Trophoblast cell (in vitro differentiated cells and primary cell): ENCODE measurements at regions not wholly inside any gene's neighbourhood (a gene's known extent, or its start where the extent isn't known, plus 50 kb on each side); places are given as distances from the start of the nearest gene placed in this dataset.
A peak's percentile ranks its signal among the peaks of the same experiment; 100 is the strongest.

Source experiments
- DNase-seq, 2 donors: peaks; one replicate each; pipeline ENCODE4 v3.0.0-alpha.2; 2016
- H2AFZ ChIP-seq: 2 replicates; pipeline ENCODE4 v1.6.1; 2013; ENCODE audit warnings: low read length, moderate library complexity, mild to moderate bottlenecking; ENCODE audit not compliant: insufficient read depth, poor library complexity
- H2AK5ac ChIP-seq: 2 replicates; pipeline ENCODE4 v1.6.1; 2013; ENCODE audit warnings: mild to moderate bottlenecking, low read length
- H2BK120ac ChIP-seq: 2 replicates; pipeline ENCODE4 v1.6.1; 2013; ENCODE audit warnings: low read length, mild to moderate bottlenecking, moderate library complexity; ENCODE audit not compliant: insufficient read depth, poor library complexity
- H2BK12ac ChIP-seq: 2 replicates; pipeline ENCODE4 v1.6.1; 2013; ENCODE audit warnings: mild to moderate bottlenecking, low read length, moderate library complexity
- H2BK5ac ChIP-seq: 2 replicates; pipeline ENCODE4 v1.6.1; 2013; ENCODE audit warnings: low read length, low read depth, moderate library complexity, mild to moderate bottlenecking; ENCODE audit not compliant: poor library complexity
- H3K14ac ChIP-seq: 2 replicates; pipeline ENCODE4 v1.6.1; 2013; ENCODE audit warnings: mild to moderate bottlenecking, low read length
- H3K18ac ChIP-seq: 2 replicates; pipeline ENCODE4 v1.6.1; 2013; ENCODE audit warnings: mild to moderate bottlenecking, low read length
- H3K23ac ChIP-seq: 2 replicates; pipeline ENCODE4 v1.6.1; 2013; ENCODE audit warnings: low read length
- H3K27ac ChIP-seq: 2 replicates; pipeline ENCODE4 v1.5.1; 2013; ENCODE audit warnings: low read depth, mild to moderate bottlenecking, inconsistent platforms, low read length, moderate library complexity
- H3K27me3 ChIP-seq: 2 replicates; pipeline ENCODE4 v1.6.1; 2013; ENCODE audit warnings: inconsistent platforms, mild to moderate bottlenecking, low read length, moderate library complexity; ENCODE audit not compliant: insufficient read depth
- H3K36me3 ChIP-seq, 2 experiments: 1 replicate in 1 of 2; 2 replicates in 1 of 2; pipeline ENCODE4 v1.6.1; 2013; ENCODE audit warnings: low read length in 2 of 2, mild to moderate bottlenecking in 2 of 2, moderate library complexity in 1 of 2; ENCODE audit not compliant: insufficient read depth in 2 of 2, control insufficient read depth in 1 of 2
- H3K4ac ChIP-seq: 2 replicates; pipeline ENCODE4 v1.6.1; 2013; ENCODE audit warnings: low read depth, mild to moderate bottlenecking, low read length, moderate library complexity
- H3K4me1 ChIP-seq, 2 experiments: 1 replicate in 1 of 2; 2 replicates in 1 of 2; pipeline ENCODE4 v1.6.1; 2013; ENCODE audit warnings: low read length in 2 of 2, mild to moderate bottlenecking in 2 of 2, moderate library complexity in 1 of 2; ENCODE audit not compliant: insufficient read depth in 2 of 2, control insufficient read depth in 1 of 2
- H3K4me2 ChIP-seq: 2 replicates; pipeline ENCODE4 v1.6.1; 2013; ENCODE audit warnings: inconsistent platforms, mild to moderate bottlenecking, low read length, moderate library complexity
- H3K4me3 ChIP-seq: 2 replicates; pipeline ENCODE4 v1.5.1; 2013; ENCODE audit warnings: mild to moderate bottlenecking, low read depth, low read length, inconsistent platforms
- H3K79me1 ChIP-seq: one replicate; pipeline ENCODE4 v1.6.1; 2013; ENCODE audit warnings: low read length
- H3K79me2 ChIP-seq: 2 replicates; pipeline ENCODE4 v1.6.1; 2013; ENCODE audit warnings: low read length, mild to moderate bottlenecking; ENCODE audit not compliant: control insufficient read depth, insufficient read depth, poor library complexity
- H3K9ac ChIP-seq: 2 replicates; pipeline ENCODE4 v1.6.1; 2013; ENCODE audit warnings: mild to moderate bottlenecking, low read length
- H3K9me3 ChIP-seq: 2 replicates; pipeline ENCODE4 v1.6.1; 2013; ENCODE audit warnings: low read depth, mild to moderate bottlenecking, control low read depth, inconsistent platforms, low read length; ENCODE audit not compliant: insufficient read depth
- H4K12ac ChIP-seq: 2 replicates; pipeline ENCODE4 v1.6.1; 2013; ENCODE audit warnings: low read depth, mild to moderate bottlenecking, low read length, moderate library complexity
- H4K8ac ChIP-seq: 2 replicates; pipeline ENCODE4 v1.6.1; 2013; ENCODE audit warnings: low read depth, mild to moderate bottlenecking, low read length, moderate library complexity
- H4K91ac ChIP-seq: one replicate; pipeline ENCODE4 v1.6.1; 2013; ENCODE audit warnings: low read depth, mild to moderate bottlenecking, low read length, moderate library complexity
- WGBS: extraction: QIAGEN DNeasy Blood & Tissue Kit; methylation state at CpG from one replicate; pipeline ENCODE4 v1.1.7; 2013; ENCODE audit warnings: missing lambda C conversion rate; ENCODE audit not compliant: insufficient read length, insufficient coverage; ENCODE audit errors: extremely low coverage; 5-methylcytosine and 5-hydroxymethylcytosine counted together

DNA sequence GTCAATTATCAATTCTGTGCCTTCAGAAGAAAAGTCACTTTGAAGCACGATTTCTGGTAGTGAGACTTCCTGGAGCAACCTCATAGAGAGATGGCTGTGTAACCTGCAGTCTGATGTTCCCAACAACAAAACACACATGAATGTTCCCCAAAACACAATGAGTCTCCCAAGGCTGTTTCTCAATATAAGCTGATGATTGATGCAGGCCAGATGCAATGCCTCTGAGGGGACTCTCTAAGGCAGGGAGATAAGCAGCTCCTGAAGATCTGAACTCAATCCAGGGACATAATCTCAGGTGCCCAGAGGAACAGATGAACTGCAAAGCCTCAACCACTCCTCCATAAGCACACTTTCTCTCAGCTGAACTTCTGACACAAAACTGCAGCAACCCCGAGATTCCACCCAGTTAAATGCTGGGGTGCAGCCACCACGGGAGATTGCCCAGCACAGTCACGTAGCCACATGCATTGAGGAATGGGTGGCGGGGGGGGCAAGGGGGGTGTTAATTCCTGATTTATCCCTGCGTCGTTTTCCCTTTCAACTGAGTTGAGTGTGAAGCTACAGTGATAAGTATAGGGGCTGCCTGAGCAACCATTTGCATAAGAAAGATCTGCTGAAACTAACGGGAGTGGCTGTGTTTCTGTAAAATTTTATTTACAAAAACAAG lies 122.7 kb upstream of the RASEF start:
- H2AK5ac ChIP-seq = no peak overlapping the region
- H3K36me3 ChIP-seq = no peaks in the 10 kb centered on the region
- no peak overlapping the region for H2AFZ ChIP-seq
- no peak overlapping the region for H2BK12ac ChIP-seq
- H2BK120ac ChIP-seq = no peak overlapping the region
- no peak for DNase-seq
- H3K79me1 ChIP-seq = no peaks in the 10 kb centered on the region
- H3K23ac ChIP-seq = no peak overlapping the region
- WGBS = no CpG with 5 or more reads among the region's 8 CpGs
- H2BK5ac ChIP-seq = no peak overlapping the region
- H3K4ac ChIP-seq = no peak overlapping the region
- H4K91ac ChIP-seq = no peak overlapping the region
- H3K18ac ChIP-seq = no peak overlapping the region
- peak overlapping the region; percentile 29 for H3K9ac ChIP-seq
- H3K4me2 ChIP-seq = no peak overlapping the region
- H4K12ac ChIP-seq = no peak overlapping the region
- no peaks in the 10 kb centered on the region for H3K9me3 ChIP-seq
- H3K27me3 ChIP-seq = no peaks in the 10 kb centered on the region
- H4K8ac ChIP-seq = no peak overlapping the region
- no peak overlapping the region for H3K27ac ChIP-seq
- H3K14ac ChIP-seq = no peak overlapping the region
- H3K79me2 ChIP-seq = no peaks in the 10 kb centered on the region
- H3K4me3 ChIP-seq = no peak overlapping the region
- H3K4me1 ChIP-seq = no peaks in the 10 kb centered on the region

DNA sequence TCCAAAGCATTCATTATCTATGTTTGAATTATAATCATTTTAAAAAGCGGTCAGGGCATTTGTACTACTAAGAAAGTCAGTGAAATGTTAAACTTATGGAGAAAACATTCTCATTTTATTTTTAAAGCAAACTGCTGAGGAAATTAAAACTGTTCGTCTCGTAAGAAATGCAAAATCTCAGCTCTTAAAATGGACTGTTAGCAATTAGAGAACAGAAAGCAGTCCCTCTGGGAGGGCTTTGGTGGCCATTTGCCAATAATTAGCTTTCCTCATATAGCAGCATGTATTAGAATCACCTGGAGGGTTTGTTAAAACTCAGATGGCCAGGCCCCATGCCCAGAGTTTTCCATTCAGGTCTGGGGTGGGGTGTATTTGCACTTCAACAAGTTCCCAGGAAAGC lies 120.7 kb upstream of the RASEF start:
- no peak overlapping the region for H4K12ac ChIP-seq
- no peak overlapping the region for H3K4me2 ChIP-seq
- no peak overlapping the region for H3K14ac ChIP-seq
- no peak overlapping the region for H2BK120ac ChIP-seq
- no peak overlapping the region for H3K23ac ChIP-seq
- H3K27me3 ChIP-seq = no peaks in the 10 kb centered on the region
- no peak overlapping the region for H3K27ac ChIP-seq
- no peaks in the 10 kb centered on the region for H3K79me2 ChIP-seq
- no peak overlapping the region for H3K4ac ChIP-seq
- H3K4me1 ChIP-seq = no peaks in the 10 kb centered on the region
- no peak overlapping the region for H2AK5ac ChIP-seq
- H2AFZ ChIP-seq = no peak overlapping the region
- no peak for DNase-seq
- no peaks in the 10 kb centered on the region for H3K9me3 ChIP-seq
- H3K36me3 ChIP-seq = no peaks in the 10 kb centered on the region
- H4K91ac ChIP-seq = no peak overlapping the region
- WGBS = no CpG with 5 or more reads among the region's 3 CpGs
- no peak overlapping the region for H3K18ac ChIP-seq
- no peak overlapping the region for H2BK5ac ChIP-seq
- H3K9ac ChIP-seq = no peak overlapping the region
- H3K79me1 ChIP-seq = no peaks in the 10 kb centered on the region
- no peak overlapping the region for H2BK12ac ChIP-seq
- no peak overlapping the region for H3K4me3 ChIP-seq
- no peak overlapping the region for H4K8ac ChIP-seq

DNA sequence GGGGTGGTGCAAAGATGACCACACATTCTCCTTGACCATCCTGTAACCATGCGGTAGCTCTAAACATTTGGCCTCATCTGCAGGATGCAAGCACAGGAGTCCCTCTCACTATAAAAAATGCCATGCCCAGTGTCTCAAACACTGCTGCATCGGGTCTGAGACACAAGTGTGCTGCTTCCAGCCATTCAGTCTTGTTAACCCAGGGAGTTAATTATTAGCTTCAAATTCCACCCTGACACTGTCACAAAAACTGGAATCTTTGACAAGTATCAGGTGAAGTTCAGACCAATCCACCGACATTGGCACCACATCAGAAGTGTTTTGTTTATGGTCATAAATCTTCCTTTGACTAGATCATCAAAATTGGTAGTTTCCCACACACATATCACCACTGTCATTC lies 119.1 kb upstream of the RASEF start:
- no peak overlapping the region for H2BK120ac ChIP-seq
- no peak overlapping the region for H3K14ac ChIP-seq
- no peaks in the 10 kb centered on the region for H3K9me3 ChIP-seq
- no peak overlapping the region for H4K91ac ChIP-seq
- H3K23ac ChIP-seq = no peak overlapping the region
- no peak overlapping the region for H3K4ac ChIP-seq
- H3K79me1 ChIP-seq = no peaks in the 10 kb centered on the region
- no peaks in the 10 kb centered on the region for H3K79me2 ChIP-seq
- H3K18ac ChIP-seq = no peak overlapping the region
- H3K27me3 ChIP-seq = no peaks in the 10 kb centered on the region
- no peaks in the 10 kb centered on the region for H3K36me3 ChIP-seq
- no peak overlapping the region for H2AFZ ChIP-seq
- H3K27ac ChIP-seq = no peak overlapping the region
- no peaks in the 10 kb centered on the region for H3K4me1 ChIP-seq
- no peak for DNase-seq
- H4K8ac ChIP-seq = no peak overlapping the region
- H2AK5ac ChIP-seq = no peak overlapping the region
- H3K4me3 ChIP-seq = no peak overlapping the region
- no peak overlapping the region for H4K12ac ChIP-seq
- H3K9ac ChIP-seq = no peak overlapping the region
- no CpG with 5 or more reads among the region's 3 CpGs for WGBS
- no peak overlapping the region for H2BK5ac ChIP-seq
- no peak overlapping the region for H3K4me2 ChIP-seq
- H2BK12ac ChIP-seq = no peak overlapping the region

DNA sequence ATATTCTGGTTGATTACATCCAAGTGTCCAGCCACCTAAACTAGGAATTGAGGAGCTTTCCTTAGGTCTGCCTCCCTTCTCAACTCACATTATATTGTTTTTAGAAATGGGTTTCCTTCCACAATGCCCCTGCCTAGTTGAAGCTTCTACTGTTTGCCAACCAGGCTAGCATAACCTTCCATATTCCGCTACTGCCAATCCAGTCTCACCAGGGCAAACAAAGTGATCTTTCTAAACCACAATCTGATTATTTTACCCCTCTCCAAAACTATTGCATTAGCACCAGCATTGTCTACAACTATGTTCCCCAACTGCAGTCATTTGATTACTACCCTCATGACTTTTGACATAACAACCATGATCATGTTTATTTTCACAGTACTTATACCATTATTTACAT lies 115.8 kb upstream of the RASEF start:
- no peak overlapping the region for H4K8ac ChIP-seq
- no peak overlapping the region for H4K12ac ChIP-seq
- H3K4me3 ChIP-seq = no peak overlapping the region
- no CpG with 5 or more reads among the region's 1 CpG for WGBS
- H2BK120ac ChIP-seq = no peak overlapping the region
- no peak overlapping the region for H2BK12ac ChIP-seq
- no peak for DNase-seq
- H3K27me3 ChIP-seq = no peaks in the 10 kb centered on the region
- H3K79me1 ChIP-seq = no peaks in the 10 kb centered on the region
- no peak overlapping the region for H3K23ac ChIP-seq
- no peaks in the 10 kb centered on the region for H3K36me3 ChIP-seq
- H3K79me2 ChIP-seq = no peaks in the 10 kb centered on the region
- no peak overlapping the region for H3K14ac ChIP-seq
- no peaks in the 10 kb centered on the region for H3K4me1 ChIP-seq
- no peak overlapping the region for H3K18ac ChIP-seq
- H2AFZ ChIP-seq = no peak overlapping the region
- H3K9ac ChIP-seq = no peak overlapping the region
- H3K27ac ChIP-seq = no peak overlapping the region
- H3K9me3 ChIP-seq = no peaks in the 10 kb centered on the region
- H2AK5ac ChIP-seq = no peak overlapping the region
- no peak overlapping the region for H2BK5ac ChIP-seq
- H3K4me2 ChIP-seq = no peak overlapping the region
- no peak overlapping the region for H3K4ac ChIP-seq
- no peak overlapping the region for H4K91ac ChIP-seq
